Transverse colon (tissue), 4 donors: ENCODE measurements at regions not wholly inside any gene's neighbourhood (a gene's known extent, or its start where the extent isn't known, plus 50 kb on each side); places are given as distances from the start of the nearest gene placed in this dataset.

Source experiments
- CTCF ChIP-seq, 5 experiments: fragments of 200-600 bp in 3 of 5; fragments of 450-650 bp in 2 of 5; sonication (generic) in 3 of 5; IDR thresholded peaks; 1 replicate in 2 of 5; 2 replicates in 3 of 5; pipeline ENCODE4 v1.5.1; 2016 to 2017; ENCODE audit warnings: antibody characterized with exemption in 5 of 5, inconsistent platforms in 3 of 5, mild to moderate bottlenecking in 2 of 5, moderate library complexity in 1 of 5
- POLR2A ChIP-seq: fragments of 450-650 bp; IDR thresholded peaks from one replicate; pipeline ENCODE4 v1.6.1; 2016; ENCODE audit warnings: antibody characterized with exemption, mild to moderate bottlenecking, moderate library complexity
- POLR2AphosphoS5 ChIP-seq, 3 donors: sonication (generic); formaldehyde crosslinking; IDR thresholded peaks; one replicate each; pipeline ENCODE4 v1.6.1; 2016; ENCODE audit warnings: antibody characterized with exemption in 3 of 3

GRCh38 chr6:37097335-37097734, 72.6 kb upstream of the PIM1 start:
- TF ChIP-seq POLR2AphosphoS5 (IDR thresholded peaks at IDR 0.05) (no peak), CTCF (IDR thresholded peaks at IDR 0.05) (no peak), POLR2A (no peak)
